H1 (cell line): ENCODE measurements at regions not wholly inside any gene's neighbourhood (a gene's known extent, or its start where the extent isn't known, plus 50 kb on each side); places are given as distances from the start of the nearest gene placed in this dataset.
"Not testable (repeated sequence)": the region's sequence is repeated elsewhere in the genome, so short reads cannot be mapped to it uniquely, and the experiment has no call there.

Source experiments
- CTCF ChIA-PET: fragments of 300-600 bp; sonication (Branson Sonifier 250); formaldehyde crosslinking; loops from one replicate; lab custom pipeline; 2021; ENCODE audit not compliant: partially characterized antibody; lab: Charles Lee
- POLR2A ChIA-PET: fragments of 300-600 bp; sonication (Branson Sonifier 250); formaldehyde crosslinking; loops from one replicate; lab custom pipeline; 2021; ENCODE audit warnings: inconsistent platforms; ENCODE audit not compliant: partially characterized antibody; lab: Charles Lee
- DNase-seq, 2 experiments: peaks; one replicate each; pipeline versions ENCODE4 v3.0.0 to v3.0.0-alpha.2; 2010 to 2022; ENCODE audit warnings: low spot score in 2 of 2, low read depth in 1 of 2, mixed read lengths in 1 of 2
- FAIRE-seq: peaks from 2 replicates; lab custom pipeline; 2011; peaks lifted over from hg19 to GRCh38; lab: Jason Lieb, UNC
- H2AFZ ChIP-seq: 2 replicates; pipeline ENCODE4 v1.8.1; 2012; ENCODE audit warnings: low read length, inconsistent platforms
- H2AK5ac ChIP-seq: 2 replicates; pipeline ENCODE4 v1.6.1; 2013; ENCODE audit warnings: low read depth, low read length
- H2BK120ac ChIP-seq: replicated peaks from 2 replicates; pipeline ENCODE3; 2013; ENCODE audit warnings: low read depth, low read length, inconsistent platforms
- H2BK12ac ChIP-seq: 2 replicates; pipeline ENCODE4 v1.6.1; 2013; ENCODE audit warnings: low read depth, low read length
- H2BK15ac ChIP-seq: 2 replicates; pipeline ENCODE4 v1.6.1; 2013; ENCODE audit warnings: low read length
- H2BK20ac ChIP-seq: 2 replicates; pipeline ENCODE4 v1.6.1; 2013; ENCODE audit warnings: low read length
- H2BK5ac ChIP-seq: 2 replicates; pipeline ENCODE4 v1.6.1; 2013; ENCODE audit warnings: low read depth, low read length
- H3K14ac ChIP-seq: 2 replicates; pipeline ENCODE4 v1.6.1; 2013; ENCODE audit warnings: inconsistent platforms; ENCODE audit not compliant: insufficient read length
- H3K18ac ChIP-seq: 2 replicates; pipeline ENCODE4 v1.6.1; 2013; ENCODE audit warnings: low read length; ENCODE audit errors: extremely low read depth
- H3K23ac ChIP-seq: 2 replicates; pipeline ENCODE4 v1.6.1; 2013; ENCODE audit warnings: inconsistent platforms; ENCODE audit not compliant: insufficient read length
- H3K23me2 ChIP-seq: 2 replicates; pipeline ENCODE4 v1.6.1; 2013; ENCODE audit warnings: low read depth, low read length
- H3K27ac ChIP-seq: 2 replicates; pipeline ENCODE4 v1.6.1; 2011; ENCODE audit warnings: low read depth, low read length, inconsistent platforms
- H3K27me3 ChIP-seq, 4 experiments: replicated peaks in 1 of 4; 1 replicate in 1 of 4; 2 replicates in 3 of 4; pipeline versions ENCODE4 v1.6.1 to v1.8.1; 2011 to 2013; ENCODE audit warnings: low read length in 3 of 4, mild to moderate bottlenecking in 3 of 4, inconsistent platforms in 2 of 4, mixed read lengths in 2 of 4, moderate library complexity in 1 of 4; ENCODE audit not compliant: control insufficient read depth in 3 of 4, insufficient read depth in 3 of 4; ENCODE audit errors: extremely low read depth in 1 of 4
- H3K36me3 ChIP-seq, 4 experiments: 2 replicates each; pipeline versions ENCODE4 v1.6.1 to v1.8.1; 2011 to 2013; ENCODE audit warnings: mild to moderate bottlenecking in 4 of 4, low read length in 3 of 4, moderate library complexity in 2 of 4, control low read depth in 1 of 4, inconsistent platforms in 1 of 4; ENCODE audit not compliant: insufficient read depth in 4 of 4, control insufficient read depth in 2 of 4
- H3K4ac ChIP-seq: replicated peaks from 2 replicates; pipeline ENCODE3; 2013; ENCODE audit warnings: low read length, low read depth, mixed read lengths, inconsistent platforms; ENCODE audit not compliant: insufficient read length
- H3K4me1 ChIP-seq, 4 experiments: replicated peaks in 1 of 4; 1 replicate in 1 of 4; 2 replicates in 3 of 4; pipeline versions ENCODE4 v1.6.1 to v1.8.1; 2011 to 2013; ENCODE audit warnings: low read length in 3 of 4, inconsistent platforms in 2 of 4, mixed read lengths in 1 of 4; ENCODE audit not compliant: insufficient read depth in 4 of 4, control insufficient read depth in 3 of 4
- H3K4me2 ChIP-seq, 2 experiments: 2 replicates each; pipeline versions ENCODE4 v1.6.1 to v1.8.1; 2011 to 2013; ENCODE audit warnings: low read depth in 2 of 2, low read length in 2 of 2, control low read depth in 1 of 2, inconsistent platforms in 1 of 2, mild to moderate bottlenecking in 1 of 2; ENCODE audit not compliant: insufficient read depth in 1 of 2
- H3K4me3 ChIP-seq, 4 experiments: fragments of 200-600, 300-600 bp in 1 of 4; sonication (generic), shearing (Covaris generic), sonication (Bioruptor Twin) in 1 of 4; 2 replicates each; pipeline versions ENCODE4 v1.5.1 to v1.8.1; 2011 to 2016; ENCODE audit warnings: low read length in 4 of 4, low read depth in 3 of 4, control low read depth in 2 of 4, inconsistent platforms in 2 of 4, mild to moderate bottlenecking in 2 of 4, mixed read lengths in 1 of 4, moderate library complexity in 1 of 4; ENCODE audit not compliant: insufficient read depth in 2 of 4; ENCODE audit errors: extremely low read depth in 1 of 4
- H3K56ac ChIP-seq: replicated peaks from 2 replicates; pipeline ENCODE3; 2013; ENCODE audit warnings: low read depth, mild to moderate bottlenecking, mixed read lengths, low read length, inconsistent platforms; ENCODE audit not compliant: insufficient read length
- H3K79me1 ChIP-seq: 2 replicates; pipeline ENCODE4 v1.6.1; 2013; ENCODE audit warnings: low read depth, low read length, control low read depth
- H3K79me2 ChIP-seq, 2 experiments: 2 replicates each; pipeline versions ENCODE4 v1.6.1 to v1.8.1; 2012 to 2013; ENCODE audit warnings: low read length in 2 of 2, mild to moderate bottlenecking in 2 of 2, inconsistent platforms in 1 of 2; ENCODE audit not compliant: insufficient read depth in 2 of 2, control insufficient read depth in 1 of 2
- H3K9ac ChIP-seq, 4 experiments: replicated peaks in 1 of 4; 1 replicate in 1 of 4; 2 replicates in 3 of 4; pipeline versions ENCODE4 v1.6.1 to v1.8.1; 2011 to 2013; ENCODE audit warnings: low read depth in 3 of 4, low read length in 3 of 4, control low read depth in 2 of 4, mild to moderate bottlenecking in 2 of 4, moderate library complexity in 2 of 4, inconsistent platforms in 1 of 4; ENCODE audit errors: extremely low read depth in 1 of 4
- H3K9me3 ChIP-seq, 2 experiments: 2 replicates each; pipeline versions ENCODE4 v1.6.1 to v1.8.1; 2012 to 2013; ENCODE audit warnings: mild to moderate bottlenecking in 2 of 2, moderate library complexity in 2 of 2, control low read depth in 1 of 2, inconsistent platforms in 1 of 2, low read depth in 1 of 2, low read length in 1 of 2, mixed read lengths in 1 of 2; ENCODE audit not compliant: insufficient read depth in 2 of 2
- H4K20me1 ChIP-seq, 2 experiments: replicated peaks in 1 of 2; 2 replicates each; pipeline versions ENCODE3 to v1.8.1; 2011 to 2013; ENCODE audit warnings: inconsistent platforms in 2 of 2, low read length in 2 of 2, mild to moderate bottlenecking in 1 of 2; ENCODE audit not compliant: insufficient read depth in 2 of 2, control insufficient read depth in 1 of 2
- H4K5ac ChIP-seq: 2 replicates; pipeline ENCODE4 v1.6.1; 2013; ENCODE audit warnings: low read length, low read depth, mixed read lengths, inconsistent platforms; ENCODE audit not compliant: insufficient read length
- H4K8ac ChIP-seq: 2 replicates; pipeline ENCODE4 v1.8.0; 2013; ENCODE audit warnings: mild to moderate bottlenecking, moderate library complexity, low read length, inconsistent platforms; ENCODE audit not compliant: insufficient read depth; ENCODE audit errors: extremely low read depth
- H4K91ac ChIP-seq: replicated peaks from 2 replicates; pipeline ENCODE3; 2013; ENCODE audit warnings: low read length, mixed read lengths, inconsistent platforms; ENCODE audit not compliant: insufficient read length
- EGR1 ChIP-seq: IDR thresholded peaks from 2 replicates; pipeline ENCODE4 v1.6.1; 2011; ENCODE audit warnings: low read depth, low read length, borderline replicate concordance
- GABPA ChIP-seq: IDR thresholded peaks from 2 replicates; pipeline ENCODE4 v1.6.1; 2011; ENCODE audit warnings: mild to moderate bottlenecking, low read length, moderate library complexity, borderline replicate concordance; ENCODE audit not compliant: insufficient read depth
- POU5F1 ChIP-seq: IDR thresholded peaks from 2 replicates; pipeline ENCODE4 v1.6.1; 2011; ENCODE audit warnings: low read depth, mild to moderate bottlenecking, low read length, moderate library complexity
- RBBP5 ChIP-seq: IDR thresholded peaks from 2 replicates; pipeline ENCODE4 v1.7.1; 2012; ENCODE audit warnings: low read depth, mild to moderate bottlenecking, inconsistent platforms, low read length, moderate library complexity, borderline replicate concordance
- SIN3A ChIP-seq, 2 experiments: IDR thresholded peaks in 1 of 2; conservative IDR thresholded peaks in 1 of 2; 2 replicates each; pipeline ENCODE4 v1.6.1; 2011 to 2012; ENCODE audit warnings: low read length in 2 of 2, improper control_type of control experiment in 1 of 2, low read depth in 1 of 2, mild to moderate bottlenecking in 1 of 2
- WGBS, 2 experiments: shearing (Covaris generic) in 1 of 2; methylation state at CpG; one replicate each; pipeline versions ENCODE4 v1.1.6 to v1.1.7; 2013 to 2015; ENCODE audit warnings: low lambda C conversion rate in 2 of 2, mixed read lengths in 2 of 2, inconsistent platforms in 1 of 2, low coverage in 1 of 2, missing lambda C conversion rate in 1 of 2; ENCODE audit not compliant: insufficient replicate concordance in 2 of 2, insufficient coverage in 1 of 2, insufficient read length in 1 of 2; ENCODE audit errors: extremely low coverage in 1 of 2, missing lambda C conversion rate in 1 of 2; 5-methylcytosine and 5-hydroxymethylcytosine counted together

- TF ChIP-seq SIN3A (conservative IDR thresholded peaks at IDR 0.05 in 1 of 2, IDR thresholded peaks at IDR 0.05 in 1 of 2; ENCODE audit: low read depth in 1 of 2, low read length in 2 of 2) (no peak), GABPA (no peak), POU5F1 (no peak), EGR1 (no peak), RBBP5 (no peak)
Observed at GRCh38 chr4:66562276-66562806, 892.1 kb upstream of the EPHA5 start (continued).

GRCh38 chr4:66561465-66562053 is 891.3 kb upstream of the EPHA5 start:
- H3K79me1 ChIP-seq, H3K9me3 ChIP-seq, H3K14ac ChIP-seq, H3K27me3 ChIP-seq, H2BK15ac ChIP-seq, H3K9ac ChIP-seq, H4K5ac ChIP-seq, POLR2A ChIA-PET, H3K4ac ChIP-seq, H3K56ac ChIP-seq, H3K4me2 ChIP-seq, FAIRE-seq, H3K36me3 ChIP-seq, H3K27ac ChIP-seq, H3K79me2 ChIP-seq, H3K23me2 ChIP-seq, H2BK5ac ChIP-seq, H3K23ac ChIP-seq, H2BK120ac ChIP-seq, H3K4me1 ChIP-seq, H4K91ac ChIP-seq, H2AFZ ChIP-seq, H2BK12ac ChIP-seq, DNase-seq, H3K18ac ChIP-seq, H2BK20ac ChIP-seq, H4K20me1 ChIP-seq, H2AK5ac ChIP-seq, H3K4me3 ChIP-seq, H4K8ac ChIP-seq: not testable (repeated sequence)
- WGBS, 2 experiments = 97% methylated on average over 9 of the region's 42 CpGs; no CpG with 5 or more reads in 1 of the 2 experiments
- CTCF ChIA-PET = interaction anchor here (1.1 kb wide), 1 partner anchor 17 kb away, joined by 8 read pairs; no protein-coding TSS in a partner anchor
